WTC11 (cell line): ENCODE measurements at regions not wholly inside any gene's neighbourhood (a gene's known extent, or its start where the extent isn't known, plus 50 kb on each side); places are given as distances from the start of the nearest gene placed in this dataset.

Experiments used
- ATAC-seq: fragments of 200-7000 bp; cut with Tn5 transposase; 2 replicates; pipeline ENCODE4 v1.10.0; 2021; ENCODE audit warnings: mild to moderate bottlenecking, moderate library complexity
- CTCF ChIA-PET: fragments of 300-600 bp; sonication (Branson Sonifier 250); formaldehyde crosslinking; loops from one replicate; lab custom pipeline; 2021; ENCODE audit warnings: antibody characterized with exemption; lab: Charles Lee
- POLR2A ChIA-PET: fragments of 350-600 bp; sonication (Branson Sonifier 250); formaldehyde crosslinking; loops from one replicate; lab custom pipeline; 2021; ENCODE audit warnings: antibody characterized with exemption; lab: Charles Lee
- DNase-seq: peaks from one replicate; pipeline ENCODE4 v3.0.0; 2021; ENCODE audit warnings: low spot score
- H3K27ac Mint-ChIP-seq: 2 replicates; pipeline ENCODE4 v1.8.0; 2021; ENCODE audit warnings: mixed read lengths
- H3K27me3 Mint-ChIP-seq: 2 replicates; pipeline ENCODE4 v1.8.0; 2021; ENCODE audit warnings: low read depth, mild to moderate bottlenecking, moderate library complexity, mixed read lengths
- H3K36me3 Mint-ChIP-seq: 2 replicates; pipeline ENCODE4 v1.8.0; 2021; ENCODE audit warnings: mixed read lengths
- H3K4me1 Mint-ChIP-seq: 2 replicates; pipeline ENCODE4 v1.8.0; 2022; ENCODE audit warnings: mixed read lengths
- H3K4me3 Mint-ChIP-seq: 2 replicates; pipeline ENCODE4 v1.8.0; 2021; ENCODE audit warnings: mild to moderate bottlenecking, moderate library complexity, mixed read lengths
- H3K9me3 Mint-ChIP-seq: 2 replicates; pipeline ENCODE4 v1.8.0; 2021; ENCODE audit warnings: mixed read lengths
- FOXP4 ChIP-seq: sonication (generic); formaldehyde crosslinking; IDR thresholded peaks from 2 replicates; pipeline ENCODE4 v1.8.0; 2022; ENCODE audit warnings: mild to moderate bottlenecking, missing genetic modification reagents
- GRHL2 ChIP-seq: fragments of 250-450 bp; sonication (Bioruptor Pico); IDR thresholded peaks from 2 replicates; pipeline ENCODE4 v1.8.0; 2022; ENCODE audit warnings: mild to moderate bottlenecking, moderate library complexity; ENCODE audit not compliant: insufficient replicate concordance, severe bottlenecking
- HMGA2 ChIP-seq: fragments of 250-450 bp; sonication (Bioruptor Pico); IDR thresholded peaks from 2 replicates; pipeline ENCODE4 v1.4.0; 2021; ENCODE audit warnings: mild to moderate bottlenecking, moderate library complexity
- HMGXB4 ChIP-seq: sonication (generic); formaldehyde crosslinking; IDR thresholded peaks from 2 replicates; pipeline ENCODE4 v1.8.1; 2023; ENCODE audit warnings: mild to moderate bottlenecking, moderate library complexity, missing genetic modification reagents
- JAZF1 ChIP-seq: fragments of 250-450 bp; sonication (Bioruptor Pico); IDR thresholded peaks from 2 replicates; pipeline ENCODE4 v1.9.0; 2021; ENCODE audit warnings: moderate library complexity, mild to moderate bottlenecking, inconsistent platforms
- KAT7 ChIP-seq: sonication (generic); formaldehyde crosslinking; IDR thresholded peaks from 2 replicates; pipeline ENCODE4 v1.8.1; 2023; ENCODE audit warnings: missing genetic modification reagents, mild to moderate bottlenecking, borderline replicate concordance
- MXD4 ChIP-seq: fragments of 250-450 bp; sonication (Bioruptor Pico); IDR thresholded peaks from 2 replicates; pipeline ENCODE4 v1.8.0; 2021; ENCODE audit warnings: mild to moderate bottlenecking, moderate library complexity, borderline replicate concordance
- NFYB ChIP-seq: sonication (generic); formaldehyde crosslinking; conservative IDR thresholded peaks from 2 replicates; pipeline ENCODE4 v1.8.0; 2022; ENCODE audit warnings: low read depth, missing genetic modification reagents
- NR2C2 ChIP-seq: sonication (generic); formaldehyde crosslinking; IDR thresholded peaks from 2 replicates; pipeline ENCODE4 v1.8.0; 2022; ENCODE audit warnings: mild to moderate bottlenecking, missing genetic modification reagents
- NR3C1 ChIP-seq: sonication (generic); formaldehyde crosslinking; conservative IDR thresholded peaks from 2 replicates; pipeline ENCODE4 v1.8.1; 2023; ENCODE audit warnings: low read depth, mild to moderate bottlenecking, missing genetic modification reagents
- PRRX2 ChIP-seq: fragments of 250-450 bp; sonication (Bioruptor Pico); IDR thresholded peaks from 2 replicates; pipeline ENCODE4 v1.8.0; 2021; ENCODE audit warnings: mild to moderate bottlenecking
- SMAD3 ChIP-seq: sonication (generic); formaldehyde crosslinking; IDR thresholded peaks from 2 replicates; pipeline ENCODE4 v1.8.0; 2022; ENCODE audit warnings: missing genetic modification reagents, mild to moderate bottlenecking, borderline replicate concordance
- SMAD4 ChIP-seq: sonication (generic); formaldehyde crosslinking; IDR thresholded peaks from 2 replicates; pipeline ENCODE4 v1.8.0; 2022; ENCODE audit warnings: mild to moderate bottlenecking, missing genetic modification reagents
- ZBTB21 ChIP-seq: sonication (generic); formaldehyde crosslinking; IDR thresholded peaks from 2 replicates; pipeline ENCODE4 v1.8.1; 2023; ENCODE audit warnings: mild to moderate bottlenecking, missing genetic modification reagents, borderline replicate concordance
- TF ChIP-seq, protein P1 (sequence below): fragments of 250-450 bp; sonication (Bioruptor Pico); IDR thresholded peaks from 2 replicates; pipeline ENCODE4 v2.1.2; 2022; ENCODE audit warnings: mild to moderate bottlenecking, moderate library complexity
- TF ChIP-seq, protein P2 (sequence below): sonication (generic); formaldehyde crosslinking; IDR thresholded peaks from 2 replicates; pipeline ENCODE4 v1.8.1; 2023; ENCODE audit warnings: mild to moderate bottlenecking, missing genetic modification reagents

DNA sequence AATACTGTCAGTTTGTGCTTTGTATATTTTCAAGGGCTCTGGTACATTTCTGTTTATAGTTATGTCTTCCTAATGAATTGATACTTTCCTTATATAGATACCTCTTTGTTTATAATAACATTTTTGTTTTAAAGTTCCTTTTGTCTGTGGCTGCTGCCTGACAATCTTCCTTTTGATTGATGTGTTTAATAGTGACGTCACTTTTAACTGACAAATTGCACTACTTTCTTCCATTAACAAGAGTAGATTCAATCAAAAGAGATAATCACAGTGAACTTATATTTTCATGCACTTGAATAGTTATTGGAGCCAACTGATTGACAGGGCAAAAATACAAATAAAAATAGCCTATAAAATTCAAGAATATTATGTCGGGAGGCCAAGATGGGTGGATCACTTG lies 371.7 kb downstream of the ANXA1 start:
- Mint-ChIP-seq H3K27ac (no peak overlapping the region), H3K27me3 (no peaks in the 10 kb centered on the region), H3K36me3 (no peaks in the 10 kb centered on the region), H3K4me1 (no peaks in the 10 kb centered on the region), H3K4me3 (no peak overlapping the region), H3K9me3 (peaks cover 7% of the 10 kb centered on the region)
- TF ChIP-seq, protein P1, sequence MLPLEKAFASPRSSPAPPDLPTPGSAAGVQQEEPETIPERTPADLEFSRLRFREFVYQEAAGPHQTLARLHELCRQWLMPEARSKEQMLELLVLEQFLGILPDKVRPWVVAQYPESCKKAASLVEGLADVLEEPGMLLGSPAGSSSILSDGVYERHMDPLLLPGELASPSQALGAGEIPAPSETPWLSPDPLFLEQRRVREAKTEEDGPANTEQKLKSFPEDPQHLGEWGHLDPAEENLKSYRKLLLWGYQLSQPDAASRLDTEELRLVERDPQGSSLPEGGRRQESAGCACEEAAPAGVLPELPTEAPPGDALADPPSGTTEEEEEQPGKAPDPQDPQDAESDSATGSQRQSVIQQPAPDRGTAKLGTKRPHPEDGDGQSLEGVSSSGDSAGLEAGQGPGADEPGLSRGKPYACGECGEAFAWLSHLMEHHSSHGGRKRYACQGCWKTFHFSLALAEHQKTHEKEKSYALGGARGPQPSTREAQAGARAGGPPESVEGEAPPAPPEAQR (CRISPR knock-in tag) = no peak
- TF ChIP-seq NFYB (CRISPR knock-in tag) (no peak), JAZF1 (no peak), ZBTB21 (CRISPR knock-in tag) (no peak), KAT7 (CRISPR knock-in tag) (no peak), NR3C1 (CRISPR knock-in tag) (no peak), FOXP4 (no peak), PRRX2 (CRISPR knock-in tag) (no peak)
- ChIA-PET POLR2A (no interaction called here), CTCF (no interaction called here)
- ATAC-seq = no peak
- no peak for DNase-seq

DNA sequence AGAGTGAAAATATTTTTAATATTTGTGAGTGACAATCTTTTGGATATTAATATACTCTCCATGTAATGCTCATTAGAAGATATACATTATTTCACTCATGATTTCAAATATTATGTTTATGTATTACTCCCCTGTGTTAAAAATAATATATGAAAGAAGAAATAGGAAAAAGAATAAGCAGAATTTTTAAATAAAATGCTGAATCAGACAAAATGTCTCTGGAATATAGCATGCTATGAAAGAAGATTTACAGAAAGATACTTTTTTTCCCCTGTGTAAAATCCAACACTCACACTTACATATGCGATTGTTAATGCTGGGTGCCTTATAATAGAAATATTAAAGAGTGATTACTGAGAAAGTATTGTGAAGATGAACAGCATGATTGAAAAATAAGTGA lies 373.7 kb downstream of the ANXA1 start:
- POLR2A ChIA-PET = no interaction called here
- ATAC-seq (no peak), DNase-seq (no peak)
- TF ChIP-seq GRHL2 (no peak), HMGXB4 (no peak), SMAD3 (no peak), PRRX2 (CRISPR knock-in tag) (no peak), MXD4 (CRISPR knock-in tag) (no peak)
- Mint-ChIP-seq H3K36me3 (no peaks in the 10 kb centered on the region), H3K4me3 (no peak overlapping the region), H3K4me1 (peaks cover 4% of the 10 kb centered on the region), H3K9me3 (peaks cover 7% of the 10 kb centered on the region), H3K27me3 (no peaks in the 10 kb centered on the region), H3K27ac (no peak overlapping the region)
- CTCF ChIA-PET = no interaction called here

DNA sequence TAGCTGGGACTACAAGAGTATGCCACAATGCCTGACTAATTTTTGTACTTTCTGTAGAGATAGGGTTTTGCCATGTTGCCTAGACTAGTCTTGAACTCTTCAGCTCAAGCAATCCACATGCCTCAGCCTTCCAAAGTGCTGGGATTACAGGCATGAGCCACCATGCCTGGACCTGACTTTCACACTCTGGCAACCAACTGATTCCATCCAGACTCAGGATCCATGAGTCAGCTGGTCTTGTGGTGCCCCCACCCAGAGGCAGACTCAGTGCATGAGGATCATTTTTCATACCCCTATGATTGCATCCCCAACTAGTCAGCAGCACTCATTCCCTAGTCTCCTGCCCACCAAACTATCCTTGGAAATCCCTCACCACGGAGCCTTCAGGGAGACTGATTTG lies 375.9 kb downstream of the ANXA1 start:
- Mint-ChIP-seq H3K27ac (no peak overlapping the region; the same call in 1 of the 2 replicates), H3K4me3 (no peak overlapping the region), H3K9me3 (peaks cover 7% of the 10 kb centered on the region), H3K4me1 (peaks cover 13% of the 10 kb centered on the region), H3K27me3 (no peaks in the 10 kb centered on the region), H3K36me3 (no peaks in the 10 kb centered on the region)
- ATAC-seq (no peak), DNase-seq (no peak)
- TF ChIP-seq SMAD4 (no peak), NR2C2 (no peak), HMGA2 (no peak)
- TF ChIP-seq, protein P2, sequence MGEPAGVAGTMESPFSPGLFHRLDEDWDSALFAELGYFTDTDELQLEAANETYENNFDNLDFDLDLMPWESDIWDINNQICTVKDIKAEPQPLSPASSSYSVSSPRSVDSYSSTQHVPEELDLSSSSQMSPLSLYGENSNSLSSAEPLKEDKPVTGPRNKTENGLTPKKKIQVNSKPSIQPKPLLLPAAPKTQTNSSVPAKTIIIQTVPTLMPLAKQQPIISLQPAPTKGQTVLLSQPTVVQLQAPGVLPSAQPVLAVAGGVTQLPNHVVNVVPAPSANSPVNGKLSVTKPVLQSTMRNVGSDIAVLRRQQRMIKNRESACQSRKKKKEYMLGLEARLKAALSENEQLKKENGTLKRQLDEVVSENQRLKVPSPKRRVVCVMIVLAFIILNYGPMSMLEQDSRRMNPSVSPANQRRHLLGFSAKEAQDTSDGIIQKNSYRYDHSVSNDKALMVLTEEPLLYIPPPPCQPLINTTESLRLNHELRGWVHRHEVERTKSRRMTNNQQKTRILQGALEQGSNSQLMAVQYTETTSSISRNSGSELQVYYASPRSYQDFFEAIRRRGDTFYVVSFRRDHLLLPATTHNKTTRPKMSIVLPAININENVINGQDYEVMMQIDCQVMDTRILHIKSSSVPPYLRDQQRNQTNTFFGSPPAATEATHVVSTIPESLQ (CRISPR knock-in tag) = no peak
- ChIA-PET POLR2A (no interaction called here), CTCF (no interaction called here)
